ENCODE measurements at regions not wholly inside any gene's neighbourhood (a gene's known extent, or its start where the extent isn't known, plus 50 kb on each side); places are given as distances from the start of the nearest gene placed in this dataset.

DNA sequence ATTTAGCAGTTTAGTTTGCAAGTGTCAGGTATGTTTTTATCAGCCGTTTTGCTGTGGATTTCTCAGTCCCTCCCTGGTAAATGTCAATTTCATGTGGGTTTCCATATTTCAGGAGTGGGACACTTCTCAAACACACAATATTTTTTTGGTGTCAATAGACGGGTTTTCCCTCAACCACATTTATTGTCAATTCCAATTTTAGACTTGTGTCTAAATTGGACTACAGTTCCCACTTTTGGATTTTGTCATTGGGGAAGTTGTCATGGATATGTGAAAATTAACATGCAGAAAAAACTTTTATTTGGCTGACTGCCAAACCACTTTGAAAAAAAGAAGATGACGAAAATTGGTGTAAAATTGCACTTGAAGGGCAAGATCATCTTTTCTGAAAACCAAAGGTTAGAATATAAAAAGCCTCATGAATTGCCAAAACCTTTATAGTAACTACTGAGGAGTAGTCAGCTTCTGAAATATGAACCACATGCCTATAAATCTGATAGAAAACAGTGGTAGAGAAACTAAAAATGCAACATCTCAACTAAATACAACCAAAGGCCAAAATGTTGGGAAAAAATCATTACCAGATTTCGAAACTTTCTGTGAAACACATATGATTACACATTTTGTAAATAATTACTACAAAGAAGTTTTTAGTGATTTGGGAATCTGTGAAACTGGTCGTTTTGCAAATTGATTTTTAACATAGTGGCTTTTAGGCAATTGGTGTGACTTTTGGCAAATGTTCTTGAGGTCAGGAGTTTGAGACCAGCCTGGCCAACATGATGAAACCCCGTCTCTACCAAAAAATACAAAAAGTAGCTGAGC lies 106.4 kb downstream of the BCL2L11 start:
- FAIRE-seq (no peak), DNase-seq (ENCODE audit: insufficient read length, low spot score) (no peak)
- TF ChIP-seq, protein P1, sequence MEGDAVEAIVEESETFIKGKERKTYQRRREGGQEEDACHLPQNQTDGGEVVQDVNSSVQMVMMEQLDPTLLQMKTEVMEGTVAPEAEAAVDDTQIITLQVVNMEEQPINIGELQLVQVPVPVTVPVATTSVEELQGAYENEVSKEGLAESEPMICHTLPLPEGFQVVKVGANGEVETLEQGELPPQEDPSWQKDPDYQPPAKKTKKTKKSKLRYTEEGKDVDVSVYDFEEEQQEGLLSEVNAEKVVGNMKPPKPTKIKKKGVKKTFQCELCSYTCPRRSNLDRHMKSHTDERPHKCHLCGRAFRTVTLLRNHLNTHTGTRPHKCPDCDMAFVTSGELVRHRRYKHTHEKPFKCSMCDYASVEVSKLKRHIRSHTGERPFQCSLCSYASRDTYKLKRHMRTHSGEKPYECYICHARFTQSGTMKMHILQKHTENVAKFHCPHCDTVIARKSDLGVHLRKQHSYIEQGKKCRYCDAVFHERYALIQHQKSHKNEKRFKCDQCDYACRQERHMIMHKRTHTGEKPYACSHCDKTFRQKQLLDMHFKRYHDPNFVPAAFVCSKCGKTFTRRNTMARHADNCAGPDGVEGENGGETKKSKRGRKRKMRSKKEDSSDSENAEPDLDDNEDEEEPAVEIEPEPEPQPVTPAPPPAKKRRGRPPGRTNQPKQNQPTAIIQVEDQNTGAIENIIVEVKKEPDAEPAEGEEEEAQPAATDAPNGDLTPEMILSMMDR (IDR thresholded peaks at IDR 0.05; ENCODE audit: insufficient read depth, missing control alignments): no peak

DNA sequence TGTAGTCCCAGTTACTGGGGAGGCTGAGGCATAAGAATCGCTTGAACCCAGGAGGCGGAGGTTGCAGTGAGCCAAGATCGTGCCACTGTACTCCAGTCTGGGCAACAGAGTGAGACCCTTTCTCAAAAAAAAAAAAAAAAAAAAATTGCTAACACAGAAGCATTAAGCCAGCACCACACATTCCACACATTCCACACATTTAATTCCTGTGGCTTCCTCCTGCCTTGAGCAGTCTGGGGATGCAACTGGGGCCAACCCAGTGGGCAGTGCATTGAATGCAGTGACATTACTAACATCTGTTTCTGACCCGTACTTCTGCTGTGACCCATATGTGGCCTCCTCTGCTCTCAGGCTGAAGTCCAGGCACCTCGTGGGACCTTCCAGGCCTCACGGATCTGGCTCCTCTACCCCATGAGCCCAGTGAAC lies 107.0 kb downstream of the BCL2L11 start:
- TF ChIP-seq, protein P1 (IDR thresholded peaks at IDR 0.05; ENCODE audit: insufficient read depth, missing control alignments): no peak
- DNase-seq (ENCODE audit: insufficient read length, low spot score) (no peak), FAIRE-seq (no peak)

DNA sequence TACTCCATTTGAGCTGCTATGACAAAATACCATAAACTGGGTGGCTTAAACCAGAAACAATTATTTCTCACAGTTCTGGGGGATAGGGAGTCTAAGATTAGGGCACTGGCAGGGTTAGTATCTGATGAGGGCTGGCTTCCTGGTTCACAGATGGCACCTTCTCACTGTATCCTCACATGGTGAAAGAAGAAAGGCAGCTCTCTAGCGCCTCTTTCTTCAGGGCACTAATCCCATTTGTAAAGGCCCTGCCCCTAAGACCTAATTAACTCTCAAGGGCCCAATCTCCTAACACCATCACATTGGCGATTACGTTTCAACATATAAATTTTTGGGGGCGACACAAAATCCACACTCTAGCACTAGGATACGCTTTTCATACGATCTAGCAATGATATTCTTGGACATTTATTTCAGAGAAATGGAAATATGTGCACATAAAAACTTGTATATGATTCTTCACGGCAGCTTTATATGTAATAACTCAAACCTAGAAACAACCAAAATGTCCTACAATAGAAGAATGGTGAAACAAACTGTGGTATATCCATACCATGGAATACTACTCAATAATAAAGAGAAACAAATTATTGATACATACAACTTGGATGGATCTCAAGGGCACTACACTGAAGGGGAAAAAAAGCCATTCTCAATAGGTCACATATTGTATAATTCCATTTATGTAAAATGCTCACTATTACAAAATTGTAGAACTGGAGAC lies 111.0 kb downstream of the BCL2L11 start:
- FAIRE-seq (no peak), DNase-seq (ENCODE audit: insufficient read length, low spot score) (no peak)
- TF ChIP-seq, protein P1 (IDR thresholded peaks at IDR 0.05; ENCODE audit: insufficient read depth, missing control alignments): no peak

DNA sequence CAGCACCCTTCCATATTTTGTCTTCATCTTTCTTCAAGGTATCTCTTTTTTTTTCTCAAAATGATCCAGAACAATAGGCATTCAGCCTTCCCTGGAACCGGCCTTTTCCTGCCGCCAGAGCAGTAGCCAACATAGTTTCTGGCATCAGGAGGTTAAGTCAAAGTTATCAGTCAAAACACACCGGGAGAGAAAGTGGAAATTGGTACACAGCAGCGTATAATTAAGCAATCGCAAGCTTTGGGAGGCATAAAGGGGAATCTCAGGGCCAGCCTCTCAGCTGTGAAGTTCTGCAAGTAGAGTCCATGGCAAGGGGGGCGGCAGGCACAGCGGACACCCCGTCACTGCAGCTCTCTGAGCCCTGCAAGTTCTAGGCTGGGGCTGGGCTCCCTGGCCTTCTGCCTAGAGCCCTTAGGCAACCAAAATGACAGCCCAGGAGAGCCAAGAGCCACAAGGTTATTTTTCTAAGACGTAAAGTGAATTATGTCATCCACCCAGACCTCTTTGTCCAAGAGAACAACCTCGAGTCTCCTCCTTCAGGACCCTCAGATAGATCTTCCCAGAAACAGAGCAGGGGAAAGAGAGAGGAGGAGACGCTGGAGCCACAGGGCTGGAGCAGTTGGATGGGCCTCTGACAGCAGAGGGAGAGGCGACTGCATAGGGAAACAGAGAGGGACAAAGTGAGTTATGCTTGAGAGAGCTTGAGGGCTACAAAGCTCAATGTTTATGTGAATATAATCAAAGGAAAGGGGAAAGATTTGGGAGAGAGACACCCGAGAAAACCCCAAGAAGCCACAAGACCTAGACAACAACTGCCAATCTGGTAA lies 114.7 kb downstream of the BCL2L11 start:
- TF ChIP-seq, protein P1 (IDR thresholded peaks at IDR 0.05; ENCODE audit: insufficient read depth, missing control alignments): no peak
- FAIRE-seq: no peak
- DNase-seq (ENCODE audit: insufficient read length, low spot score): no peak

DNA sequence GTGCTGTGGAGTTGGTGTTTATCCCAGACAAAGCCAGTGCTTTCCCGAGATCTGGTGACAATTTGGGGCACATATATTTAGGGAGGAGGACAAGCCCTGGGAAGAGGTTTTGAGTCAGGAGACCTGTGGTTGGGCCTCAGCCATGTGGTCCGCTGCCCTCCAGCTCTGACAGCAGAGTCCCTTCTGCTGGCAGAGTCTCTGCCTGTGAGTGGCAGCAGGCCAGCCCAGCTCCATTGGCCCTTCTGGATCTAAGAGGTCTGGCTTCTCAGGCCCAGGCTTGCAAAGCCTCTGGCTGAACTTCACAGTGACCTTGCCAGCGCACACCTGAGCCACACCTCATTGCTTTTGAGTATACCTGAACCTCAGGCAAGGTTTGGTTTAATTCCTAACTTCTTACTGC lies 115.3 kb downstream of the BCL2L11 start:
- no peak for FAIRE-seq

DNA sequence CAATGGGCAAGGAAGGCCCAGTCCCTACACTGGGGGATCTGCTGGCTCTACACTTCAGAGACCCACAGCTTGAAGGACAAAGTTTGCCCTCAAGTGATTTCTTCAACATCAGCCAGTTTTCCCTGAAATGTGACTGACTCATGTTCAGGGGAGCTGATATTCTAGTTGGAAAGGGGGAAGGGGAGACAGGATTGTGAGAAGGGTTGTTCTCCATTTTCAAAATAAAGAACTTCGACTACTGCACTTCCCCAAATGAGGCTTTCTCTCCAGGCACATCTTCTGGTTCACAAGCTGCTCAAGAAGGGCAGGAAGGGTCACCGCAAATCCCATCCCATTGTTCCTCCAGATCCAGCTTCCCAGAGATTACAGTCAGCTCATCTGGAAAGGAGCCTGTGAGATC lies 117.6 kb downstream of the BCL2L11 start:
- TF ChIP-seq, protein P1 (IDR thresholded peaks at IDR 0.05; ENCODE audit: insufficient read depth, missing control alignments): no peak
- FAIRE-seq (no peak), DNase-seq (ENCODE audit: insufficient read length, low spot score) (no peak)

More for the DNA sequence above, 115.3 kb downstream of the BCL2L11 start:
- TF ChIP-seq, protein P1 (IDR thresholded peaks at IDR 0.05; ENCODE audit: insufficient read depth, missing control alignments): no peak
- no peak for DNase-seq (ENCODE audit: insufficient read length, low spot score)
